Mesothelial cell of epicardium (in vitro differentiated cells): ENCODE measurements at regions not wholly inside any gene's neighbourhood (a gene's known extent, or its start where the extent isn't known, plus 50 kb on each side); places are given as distances from the start of the nearest gene placed in this dataset.

Experiments
- DNase-seq, 2 experiments: peaks; one replicate each; pipeline ENCODE4 v3.0.0; 2021; ENCODE audit warnings: low spot score in 2 of 2; ENCODE audit not compliant: unreplicated experiment in 2 of 2
- H3K27ac Mint-ChIP-seq: 2 replicates; pipeline ENCODE4 v1.8.0; 2021; ENCODE audit warnings: mixed read lengths
- H3K27me3 Mint-ChIP-seq: 2 replicates; pipeline ENCODE4 v1.8.0; 2021; ENCODE audit warnings: low read depth, mixed read lengths
- H3K36me3 Mint-ChIP-seq: 2 replicates; pipeline ENCODE4 v1.8.0; 2021; ENCODE audit warnings: mixed read lengths
- H3K4me1 Mint-ChIP-seq: 2 replicates; pipeline ENCODE4 v1.8.0; 2021; ENCODE audit warnings: mixed read lengths
- H3K4me3 Mint-ChIP-seq: 2 replicates; pipeline ENCODE4 v1.8.0; 2021; ENCODE audit warnings: mild to moderate bottlenecking, moderate library complexity, mixed read lengths
- H3K9me3 Mint-ChIP-seq: 2 replicates; pipeline ENCODE4 v1.8.0; 2021; ENCODE audit warnings: mixed read lengths
- CTCF ChIP-seq: fragments of 200-600 bp; sonication (generic); IDR thresholded peaks from one replicate; pipeline ENCODE4 v1.5.0; 2021; ENCODE audit warnings: antibody characterized with exemption; ENCODE audit not compliant: unreplicated experiment

GRCh38 chr10:111295788-111296187, 219.0 kb downstream of the ADRA2A start:
- Mint-ChIP-seq H3K27ac (no peak overlapping the region), H3K4me1 (peaks cover 23% of the 10 kb centered on the region), H3K36me3 (no peaks in the 10 kb centered on the region), H3K27me3 (no peaks in the 10 kb centered on the region), H3K9me3 (no peaks in the 10 kb centered on the region), H3K4me3 (no peak overlapping the region)
- no peak for DNase-seq
- TF ChIP-seq CTCF = no peak

GRCh38 chr10:111297351-111297848, 220.6 kb downstream of the ADRA2A start:
- no peak for TF ChIP-seq CTCF
- Mint-ChIP-seq H3K9me3 (no peaks in the 10 kb centered on the region), H3K36me3 (no peaks in the 10 kb centered on the region), H3K27ac (peak overlapping the region; percentile 79), H3K27me3 (no peaks in the 10 kb centered on the region), H3K4me1 (peaks cover 23% of the 10 kb centered on the region), H3K4me3 (no peak overlapping the region)
- no peak for DNase-seq

- Mint-ChIP-seq H3K9me3 (no peaks in the 10 kb centered on the region), H3K36me3 (no peaks in the 10 kb centered on the region), H3K27me3 (no peaks in the 10 kb centered on the region), H3K27ac (no peak overlapping the region), H3K4me3 (no peak overlapping the region), H3K4me1 (peaks cover 23% of the 10 kb centered on the region)
- DNase-seq = no peak
- no peak for TF ChIP-seq CTCF
Observed at GRCh38 chr10:111298031-111298430, 221.2 kb downstream of the ADRA2A start.

GRCh38 chr10:111299037-111299436, 222.2 kb downstream of the ADRA2A start:
- DNase-seq = no peak
- no peak for TF ChIP-seq CTCF
- H3K27ac Mint-ChIP-seq = no peak overlapping the region

GRCh38 chr10:111303887-111304286, 227.1 kb downstream of the ADRA2A start:
- DNase-seq = no peak
- no peak overlapping the region for H3K27ac Mint-ChIP-seq
- H3K27me3 Mint-ChIP-seq = peaks cover 3% of the 10 kb centered on the region
- no peaks in the 10 kb centered on the region for H3K36me3 Mint-ChIP-seq
- H3K4me1 Mint-ChIP-seq = no peaks in the 10 kb centered on the region
- no peaks in the 10 kb centered on the region for H3K9me3 Mint-ChIP-seq
- H3K4me3 Mint-ChIP-seq = no peak overlapping the region
- no peak for TF ChIP-seq CTCF

More at GRCh38 chr10:111299037-111299436, 222.2 kb downstream of the ADRA2A start:
- peaks cover 23% of the 10 kb centered on the region for H3K4me1 Mint-ChIP-seq
- no peaks in the 10 kb centered on the region for H3K36me3 Mint-ChIP-seq
- no peaks in the 10 kb centered on the region for H3K9me3 Mint-ChIP-seq
- H3K27me3 Mint-ChIP-seq = no peaks in the 10 kb centered on the region
- no peak overlapping the region for H3K4me3 Mint-ChIP-seq

GRCh38 chr10:111316722-111317212, 239.9 kb downstream of the ADRA2A start:
- Mint-ChIP-seq H3K4me3 (no peak overlapping the region), H3K27me3 (peaks cover 16% of the 10 kb centered on the region), H3K9me3 (peaks cover 33% of the 10 kb centered on the region), H3K4me1 (peaks cover 4% of the 10 kb centered on the region), H3K36me3 (no peaks in the 10 kb centered on the region), H3K27ac (no peak overlapping the region)
- DNase-seq = no peak
- TF ChIP-seq CTCF = no peak
